SK-MEL-5 (cell line): ENCODE measurements at regions not wholly inside any gene's neighbourhood (a gene's known extent, or its start where the extent isn't known, plus 50 kb on each side); places are given as distances from the start of the nearest gene placed in this dataset.

ENCODE experiments used
- DNase-seq: peaks from one replicate; pipeline ENCODE4 v3.0.0-alpha.2; 2016; ENCODE audit warnings: low read depth, low spot score
- in situ Hi-C: cut with HindIII; loops from 2 replicates; pipeline ENCODE4 v1.10.0; 2016; ENCODE audit warnings: low sequenced_read_pairs, high pct_unique_total_duplicates, low pct_unique_long_range_greater_than_20kb

- no peak for DNase-seq
- in situ Hi-C loops, result no loop called here
Observed at GRCh38 chr7:35544028-35544742, 150.8 kb downstream of the HERPUD2 start.

- in situ Hi-C loops, result no loop called here
- peak; percentile 86 for DNase-seq
Observed at GRCh38 chr7:35537067-35538023, 157.6 kb downstream of the HERPUD2 start.

GRCh38 chr7:35536396-35536826, 158.5 kb downstream of the HERPUD2 start:
- in situ Hi-C loops, result no loop called here
- no peak for DNase-seq

- no peak for DNase-seq
- in situ Hi-C loops, result no loop called here
Observed at GRCh38 chr7:35533902-35534301, 161.0 kb downstream of the HERPUD2 start.

GRCh38 chr7:35530124-35531109, 164.5 kb downstream of the HERPUD2 start:
- in situ Hi-C loops, result no loop called here
- no peak for DNase-seq

GRCh38 chr7:35529713-35530112, 165.2 kb downstream of the HERPUD2 start:
- DNase-seq, result no peak
- in situ Hi-C loops, result no loop called here

GRCh38 chr7:35528381-35528977, 166.5 kb downstream of the HERPUD2 start:
- no peak for DNase-seq
- in situ Hi-C loops, result no loop called here

- in situ Hi-C loops, result no loop called here
- DNase-seq, result no peak
Observed at GRCh38 chr7:35526645-35527044, 168.3 kb downstream of the HERPUD2 start.

GRCh38 chr7:35524112-35524804, 170.7 kb downstream of the HERPUD2 start:
- no peak for DNase-seq
- in situ Hi-C loops, result no loop called here

GRCh38 chr7:35523292-35523691, 171.6 kb downstream of the HERPUD2 start:
- DNase-seq, result no peak
- in situ Hi-C loops, result no loop called here

- DNase-seq, result no peak
- in situ Hi-C loops, result no loop called here
Observed at GRCh38 chr7:35522697-35523096, 172.2 kb downstream of the HERPUD2 start.

- no peak for DNase-seq
- in situ Hi-C loops, result no loop called here
Observed at GRCh38 chr7:35521941-35522340, 173.0 kb downstream of the HERPUD2 start.

- in situ Hi-C loops, result no loop called here
- DNase-seq, result no peak
Observed at GRCh38 chr7:35520810-35521625, 173.9 kb downstream of the HERPUD2 start.

GRCh38 chr7:35519971-35520809, 174.7 kb downstream of the HERPUD2 start:
- in situ Hi-C loops, result no loop called here
- DNase-seq, result peak; percentile 87

- in situ Hi-C loops, result no loop called here
- no peak for DNase-seq
Observed at GRCh38 chr7:35518767-35519166, 176.2 kb downstream of the HERPUD2 start.
